IMR-90 (cell line): ENCODE measurements at regions not wholly inside any gene's neighbourhood (a gene's known extent, or its start where the extent isn't known, plus 50 kb on each side); places are given as distances from the start of the nearest gene placed in this dataset.

Experiments used
- ATAC-seq: fragments of 200-7000 bp; cut with Tn5 transposase; 2 replicates; pipeline ENCODE4 v1.9.1; 2020; ENCODE audit warnings: low read depth, mild to moderate bottlenecking, moderate library complexity
- BruUV-seq: library from RNA; stranded (reverse); fragments of 400-500 nt; replicated peaks from 2 replicates; lab custom pipeline; 2021; lab: Mats Ljungman, UMichigan
- CTCF ChIA-PET: fragments of 300-600 bp; formaldehyde crosslinking; extraction: SDS; loops from one replicate; lab custom pipeline; 2021; ENCODE audit warnings: antibody characterized with exemption; lab: Yijun Ruan, JAX
- POLR2A ChIA-PET: fragments of 300-600 bp; sonication (Branson Sonifier 250); formaldehyde crosslinking; loops from one replicate; lab custom pipeline; 2022; ENCODE audit warnings: antibody characterized with exemption; ENCODE audit not compliant: unreplicated experiment; lab: Charles Lee
- DNase-seq: peaks from one replicate; pipeline ENCODE4 v3.0.0; 2013
- H2AFZ ChIP-seq: replicated peaks from 2 replicates; pipeline ENCODE3; 2013; ENCODE audit warnings: low read length, mild to moderate bottlenecking; ENCODE audit not compliant: poor library complexity
- H2AK5ac ChIP-seq: 2 replicates; pipeline ENCODE4 v1.6.1; 2013; ENCODE audit warnings: low read depth, low read length, inconsistent platforms
- H2AK9ac ChIP-seq: replicated peaks from 2 replicates; pipeline ENCODE3; 2013; ENCODE audit warnings: mild to moderate bottlenecking, low read depth, low read length, moderate library complexity; ENCODE audit not compliant: poor library complexity
- H2BK120ac ChIP-seq: 2 replicates; pipeline ENCODE4 v1.6.1; 2013; ENCODE audit warnings: low read depth, low read length, inconsistent platforms
- H2BK15ac ChIP-seq: 3 replicates; pipeline ENCODE4 v1.6.1; 2013; ENCODE audit warnings: low read depth, low read length, inconsistent platforms
- H2BK20ac ChIP-seq: 2 replicates; pipeline ENCODE4 v1.6.1; 2013; ENCODE audit warnings: low read depth, mild to moderate bottlenecking, inconsistent platforms, low read length, moderate library complexity
- H2BK5ac ChIP-seq: 2 replicates; pipeline ENCODE4 v1.6.1; 2013; ENCODE audit warnings: mild to moderate bottlenecking, low read depth, low read length, inconsistent platforms; ENCODE audit not compliant: poor library complexity, severe bottlenecking
- H3K14ac ChIP-seq: replicated peaks from 2 replicates; pipeline ENCODE4 v1.6.1; 2013; ENCODE audit warnings: low read depth, low read length, inconsistent platforms
- H3K18ac ChIP-seq: 2 replicates; pipeline ENCODE4 v1.6.1; 2013; ENCODE audit warnings: low read depth, low read length, control low read depth
- H3K23ac ChIP-seq: 2 replicates; pipeline ENCODE4 v1.6.1; 2013; ENCODE audit warnings: low read depth, low read length, inconsistent platforms
- H3K27ac ChIP-seq: 2 replicates; pipeline ENCODE4 v1.5.1; 2013; ENCODE audit warnings: mild to moderate bottlenecking, control low read depth, low read length; ENCODE audit not compliant: insufficient read depth
- H3K27me3 ChIP-seq: 2 replicates; pipeline ENCODE4 v1.6.1; 2013; ENCODE audit warnings: low read length; ENCODE audit not compliant: control insufficient read depth, insufficient read depth
- H3K36me3 ChIP-seq: 2 replicates; pipeline ENCODE4 v1.6.1; 2013; ENCODE audit warnings: low read length, mixed read lengths; ENCODE audit not compliant: control insufficient read depth, insufficient read depth
- H3K4ac ChIP-seq: 2 replicates; pipeline ENCODE4 v1.6.1; 2013; ENCODE audit warnings: low read depth, low read length, inconsistent platforms
- H3K4me1 ChIP-seq: 2 replicates; pipeline ENCODE4 v1.6.1; 2013; ENCODE audit warnings: low read length, mixed read lengths; ENCODE audit not compliant: control insufficient read depth, insufficient read depth
- H3K4me2 ChIP-seq: 2 replicates; pipeline ENCODE4 v1.6.1; 2013; ENCODE audit warnings: low read depth, mild to moderate bottlenecking, control low read depth, low read length, moderate library complexity
- H3K4me3 ChIP-seq: 2 replicates; pipeline ENCODE4 v1.5.1; 2013; ENCODE audit warnings: low read depth, mild to moderate bottlenecking, control low read depth, low read length, moderate library complexity; ENCODE audit not compliant: insufficient read depth
- H3K56ac ChIP-seq: 2 replicates; pipeline ENCODE4 v1.6.1; 2013; ENCODE audit warnings: low read length, inconsistent platforms; ENCODE audit not compliant: insufficient read depth; ENCODE audit errors: extremely low read depth
- H3K79me1 ChIP-seq, 2 experiments: 2 replicates each; pipeline ENCODE4 v1.6.1; 2013; ENCODE audit warnings: low read length in 2 of 2, inconsistent platforms in 1 of 2, low read depth in 1 of 2
- H3K9ac ChIP-seq: 2 replicates; pipeline ENCODE4 v1.6.1; 2013; ENCODE audit warnings: low read depth, low read length, control low read depth
- H3K9me1 ChIP-seq: 2 replicates; pipeline ENCODE4 v1.6.1; 2013; ENCODE audit warnings: low read length, inconsistent platforms; ENCODE audit not compliant: insufficient read depth
- H3K9me3 ChIP-seq: 2 replicates; pipeline ENCODE4 v1.6.1; 2013; ENCODE audit warnings: low read length; ENCODE audit not compliant: control insufficient read depth, insufficient read depth
- H4K20me1 ChIP-seq: 2 replicates; pipeline ENCODE4 v1.6.1; 2013; ENCODE audit warnings: low read length, inconsistent platforms; ENCODE audit not compliant: insufficient read depth
- H4K5ac ChIP-seq: 2 replicates; pipeline ENCODE4 v1.6.1; 2013; ENCODE audit warnings: mild to moderate bottlenecking, low read depth, low read length, control low read depth
- H4K8ac ChIP-seq, 2 experiments: 2 replicates each; pipeline ENCODE4 v1.6.1; 2013; ENCODE audit warnings: low read depth in 2 of 2, low read length in 2 of 2, control low read depth in 1 of 2, inconsistent platforms in 1 of 2
- H4K91ac ChIP-seq: 2 replicates; pipeline ENCODE4 v1.6.1; 2013; ENCODE audit warnings: low read depth, low read length, inconsistent platforms; ENCODE audit not compliant: insufficient read depth
- BHLHE40 ChIP-seq: fragments of 150-350 bp; IDR thresholded peaks from 2 replicates; pipeline ENCODE4 v1.6.1; 2016; ENCODE audit warnings: mild to moderate bottlenecking, low read depth, low read length
- CEBPB ChIP-seq: IDR thresholded peaks from 2 replicates; pipeline ENCODE4 v1.6.1; 2012; ENCODE audit warnings: low read depth, low read length, improper control_type of control experiment
- CHD1 ChIP-seq: IDR thresholded peaks from 2 replicates; pipeline ENCODE4 v1.6.1; 2012; ENCODE audit warnings: low read depth, low read length, improper control_type of control experiment
- ELK1 ChIP-seq: fragments of 150-350 bp; IDR thresholded peaks from 2 replicates; pipeline ENCODE4 v1.6.1; 2016; ENCODE audit warnings: low read depth, mild to moderate bottlenecking, low read length, moderate library complexity, borderline replicate concordance
- FOS ChIP-seq: fragments of 150-350 bp; IDR thresholded peaks from 2 replicates; pipeline ENCODE4 v1.6.1; 2016; ENCODE audit warnings: low read depth, low read length
- MAZ ChIP-seq: IDR thresholded peaks from 2 replicates; pipeline ENCODE4 v1.6.1; 2012; ENCODE audit warnings: low read depth, mild to moderate bottlenecking, low read length, improper control_type of control experiment, moderate library complexity, borderline replicate concordance
- MXI1 ChIP-seq: IDR thresholded peaks from 2 replicates; pipeline ENCODE4 v1.6.1; 2012; ENCODE audit warnings: low read depth, mild to moderate bottlenecking, low read length, moderate library complexity, borderline replicate concordance
- NFE2L2 ChIP-seq: fragments of 150-350 bp; IDR thresholded peaks from 2 replicates; pipeline ENCODE4 v1.6.1; 2016; ENCODE audit warnings: low read depth, mild to moderate bottlenecking, low read length
- POLR2A ChIP-seq: IDR thresholded peaks from 2 replicates; pipeline ENCODE4 v1.6.1; 2012; ENCODE audit warnings: mild to moderate bottlenecking, low read depth, low read length
- RAD21 ChIP-seq: IDR thresholded peaks from 2 replicates; pipeline ENCODE4 v1.6.1; 2012; ENCODE audit warnings: low read length, improper control_type of control experiment
- RCOR1 ChIP-seq: IDR thresholded peaks from 2 replicates; pipeline ENCODE4 v1.6.1; 2012; ENCODE audit warnings: mild to moderate bottlenecking, low read length, improper control_type of control experiment; ENCODE audit not compliant: insufficient replicate concordance
- RFX5 ChIP-seq: IDR thresholded peaks from 2 replicates; pipeline ENCODE4 v1.8.0; 2012; ENCODE audit warnings: low read depth, mild to moderate bottlenecking, low read length, moderate library complexity
- SMC3 ChIP-seq: fragments of 150-350 bp; IDR thresholded peaks from 2 replicates; pipeline ENCODE4 v1.6.1; 2016; ENCODE audit warnings: low read depth, mild to moderate bottlenecking, antibody characterized with exemption, low read length, moderate library complexity
- USF2 ChIP-seq: fragments of 150-350 bp; IDR thresholded peaks from 2 replicates; pipeline ENCODE4 v1.6.1; 2017; ENCODE audit warnings: mild to moderate bottlenecking, antibody characterized with exemption, low read length, low read depth
- dilution Hi-C: fragments of 300-500 bp; cut with HindIII; formaldehyde crosslinking; loops from one replicate; pipeline ENCODE4 v1.14.3; 2018; ENCODE audit warnings: low sequenced_read_pairs; ENCODE audit not compliant: unreplicated experiment
- in situ Hi-C: fragments of 300-500 bp; cut with MboI; formaldehyde crosslinking; loops from 3 replicates; pipeline ENCODE4 v1.14.3; 2019; ENCODE audit warnings: low sequenced_read_pairs, inconsistent platforms, mixed read lengths
- intact Hi-C: fragments of 100-400 bp; cut with micrococcal nuclease; formaldehyde crosslinking; loops from 2 replicates; pipeline ENCODE4 v1.10.0; 2022
- TF ChIP-seq, protein P1 (sequence below): conservative IDR thresholded peaks from 2 replicates; pipeline ENCODE4 v1.5.1; 2012; ENCODE audit warnings: mild to moderate bottlenecking, low read depth, low read length, improper control_type of control experiment

DNA sequence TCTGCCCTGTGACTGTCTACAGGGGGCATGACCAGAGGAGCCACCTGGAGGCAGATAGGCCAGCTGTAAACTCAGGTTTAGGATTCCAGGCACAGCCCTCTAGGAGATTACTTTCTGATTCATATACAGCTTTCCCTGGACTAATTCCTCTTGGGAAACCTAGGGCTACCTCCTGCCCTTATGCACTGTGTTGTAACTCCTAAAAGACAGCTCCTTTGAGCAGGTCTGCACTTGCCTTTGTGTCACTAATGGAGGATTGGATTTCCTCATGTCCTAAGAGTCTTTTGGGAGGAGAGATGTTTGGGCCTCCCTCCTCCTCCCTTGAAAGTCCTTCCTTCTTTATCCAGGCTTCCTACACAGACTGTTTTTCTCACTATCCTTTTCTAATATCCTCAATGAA lies 202.0 kb downstream of the PCDH19 start:
- Histone ChIP-seq H2BK20ac (no peak overlapping the region), H3K27ac (no peak overlapping the region), H3K4me3 (no peak overlapping the region), H3K27me3 (no peaks in the 10 kb centered on the region), H3K79me1 (no peaks in the 10 kb centered on the region), H3K23ac (no peak overlapping the region), H4K8ac (no peak overlapping the region), H3K9me1 (no peaks in the 10 kb centered on the region), H4K20me1 (no peaks in the 10 kb centered on the region), H2AFZ (no peak overlapping the region), H3K4me1 (no peaks in the 10 kb centered on the region), H3K9me3 (no peaks in the 10 kb centered on the region), H2AK5ac (no peak overlapping the region), H4K91ac (no peak overlapping the region), H3K36me3 (no peaks in the 10 kb centered on the region), H4K5ac (no peak overlapping the region), H3K4ac (no peak overlapping the region), H2BK5ac (no peak overlapping the region), H2BK120ac (no peak overlapping the region), H2AK9ac (no peak overlapping the region), H3K18ac (no peak overlapping the region), H3K4me2 (no peak overlapping the region), H2BK15ac (no peak overlapping the region), H3K56ac (no peak overlapping the region), H3K9ac (no peak overlapping the region), H3K14ac (no peak overlapping the region)
- intact Hi-C loops = no loop called here
- ChIA-PET CTCF (no interaction called here), POLR2A (no interaction called here)
- dilution Hi-C loops = no loop called here
- DNase-seq (no peak), ATAC-seq (no peak)
- no TSS peak for BruUV-seq
- in situ Hi-C loops = no loop called here
- no peak for TF ChIP-seq SMC3
- TF ChIP-seq CHD1 = no peak
- TF ChIP-seq RCOR1 = no peak
- no peak for TF ChIP-seq MAZ
- TF ChIP-seq RFX5 = no peak
- TF ChIP-seq POLR2A = no peak
- TF ChIP-seq CEBPB = no peak
- TF ChIP-seq MXI1 = no peak
- TF ChIP-seq FOS = no peak
- TF ChIP-seq BHLHE40 = no peak
- no peak for TF ChIP-seq ELK1
- no peak for TF ChIP-seq RAD21
- TF ChIP-seq, protein P1, sequence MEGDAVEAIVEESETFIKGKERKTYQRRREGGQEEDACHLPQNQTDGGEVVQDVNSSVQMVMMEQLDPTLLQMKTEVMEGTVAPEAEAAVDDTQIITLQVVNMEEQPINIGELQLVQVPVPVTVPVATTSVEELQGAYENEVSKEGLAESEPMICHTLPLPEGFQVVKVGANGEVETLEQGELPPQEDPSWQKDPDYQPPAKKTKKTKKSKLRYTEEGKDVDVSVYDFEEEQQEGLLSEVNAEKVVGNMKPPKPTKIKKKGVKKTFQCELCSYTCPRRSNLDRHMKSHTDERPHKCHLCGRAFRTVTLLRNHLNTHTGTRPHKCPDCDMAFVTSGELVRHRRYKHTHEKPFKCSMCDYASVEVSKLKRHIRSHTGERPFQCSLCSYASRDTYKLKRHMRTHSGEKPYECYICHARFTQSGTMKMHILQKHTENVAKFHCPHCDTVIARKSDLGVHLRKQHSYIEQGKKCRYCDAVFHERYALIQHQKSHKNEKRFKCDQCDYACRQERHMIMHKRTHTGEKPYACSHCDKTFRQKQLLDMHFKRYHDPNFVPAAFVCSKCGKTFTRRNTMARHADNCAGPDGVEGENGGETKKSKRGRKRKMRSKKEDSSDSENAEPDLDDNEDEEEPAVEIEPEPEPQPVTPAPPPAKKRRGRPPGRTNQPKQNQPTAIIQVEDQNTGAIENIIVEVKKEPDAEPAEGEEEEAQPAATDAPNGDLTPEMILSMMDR = no peak
- no peak for TF ChIP-seq NFE2L2
- TF ChIP-seq USF2 = no peak
